SK-N-SH (cell line): ENCODE measurements at regions not wholly inside any gene's neighbourhood (a gene's known extent, or its start where the extent isn't known, plus 50 kb on each side); places are given as distances from the start of the nearest gene placed in this dataset.

Experiments
- CTCF ChIA-PET: fragments of 300-600, 350-600 bp; formaldehyde crosslinking; extraction: SDS; loops from one replicate; lab custom pipeline; 2021; lab: Yijun Ruan, JAX
- POLR2A ChIA-PET: fragments of 350-600 bp; sonication (Branson Sonifier 250); formaldehyde crosslinking; extraction: SDS; loops from one replicate; lab custom pipeline; 2020; ENCODE audit warnings: antibody characterized with exemption, inconsistent platforms; lab: Yijun Ruan, JAX
- DNase-seq: peaks from one replicate; pipeline ENCODE4 v3.0.0; 2012
- H2AFZ ChIP-seq: fragments of 200-600 bp; sonication (generic); 2 replicates; pipeline ENCODE4 v1.8.1; 2016; ENCODE audit warnings: antibody characterized with exemption, mild to moderate bottlenecking, low read depth
- H3F3A ChIP-seq: fragments of 200-600 bp; sonication (generic); replicated peaks from 2 replicates; pipeline ENCODE3; 2016; ENCODE audit warnings: antibody characterized with exemption, mild to moderate bottlenecking; ENCODE audit not compliant: insufficient read depth
- H3K27ac ChIP-seq, 2 experiments: fragments of 200-500 bp in 1 of 2; fragments of 200-600 bp in 1 of 2; sonication (Bioruptor generic) in 1 of 2; sonication (generic), shearing (Covaris generic) in 1 of 2; 2 replicates each; pipeline versions ENCODE4 v1.5.1 to v1.6.1; 2014 to 2016; ENCODE audit warnings: low read depth in 2 of 2, inconsistent platforms in 1 of 2, low read length in 1 of 2, mild to moderate bottlenecking in 1 of 2, mixed read lengths in 1 of 2
- H3K27me3 ChIP-seq: fragments of 200-600 bp; sonication (generic), shearing (Covaris generic); 2 replicates; pipeline ENCODE4 v1.6.1; 2016; ENCODE audit warnings: mixed run types; ENCODE audit not compliant: insufficient read depth
- H3K36me3 ChIP-seq, 2 experiments: fragments of 200-500 bp in 1 of 2; fragments of 200-600 bp in 1 of 2; sonication (Bioruptor generic) in 1 of 2; sonication (generic) in 1 of 2; replicated peaks in 1 of 2; 2 replicates each; pipeline versions ENCODE3 to v1.5.1; 2014 to 2016; ENCODE audit warnings: low read length in 1 of 2, mild to moderate bottlenecking in 1 of 2; ENCODE audit not compliant: insufficient read depth in 2 of 2, control insufficient read depth in 1 of 2
- H3K4me1 ChIP-seq, 2 experiments: fragments of 200-500 bp in 1 of 2; fragments of 200-600 bp in 1 of 2; sonication (Bioruptor generic) in 1 of 2; sonication (generic), shearing (Covaris generic) in 1 of 2; 2 replicates each; pipeline versions ENCODE4 v1.5.1 to v1.6.1; 2014 to 2016; ENCODE audit warnings: low read depth in 1 of 2, low read length in 1 of 2, mixed run types in 1 of 2; ENCODE audit not compliant: insufficient read depth in 2 of 2, control insufficient read depth in 1 of 2
- H3K4me2 ChIP-seq: fragments of 200-600 bp; sonication (generic), shearing (Covaris generic); 2 replicates; pipeline ENCODE4 v1.6.1; 2017; ENCODE audit warnings: mixed run types
- H3K4me3 ChIP-seq, 2 experiments: fragments of 200-500 bp in 1 of 2; fragments of 200-600 bp in 1 of 2; sonication (Bioruptor generic) in 1 of 2; sonication (generic), shearing (Covaris generic) in 1 of 2; 2 replicates each; pipeline versions ENCODE4 v1.5.1 to v1.8.1; 2014 to 2016; ENCODE audit warnings: low read depth in 2 of 2, inconsistent platforms in 1 of 2, low read length in 1 of 2, mild to moderate bottlenecking in 1 of 2, mixed read lengths in 1 of 2, moderate library complexity in 1 of 2
- H3K79me2 ChIP-seq: fragments of 200-600 bp; sonication (generic); 2 replicates; pipeline ENCODE4 v1.8.1; 2017; ENCODE audit warnings: mild to moderate bottlenecking; ENCODE audit not compliant: insufficient read depth
- H3K9ac ChIP-seq: fragments of 200-600 bp; sonication (generic); 2 replicates; pipeline ENCODE4 v1.6.1; 2017; ENCODE audit warnings: mixed run types
- H3K9me2 ChIP-seq: fragments of 200-600 bp; sonication (generic); 2 replicates; pipeline ENCODE4 v1.6.1; 2017; ENCODE audit warnings: mixed run types
- H3K9me3 ChIP-seq: fragments of 200-600 bp; sonication (generic); 2 replicates; pipeline ENCODE4 v1.6.1; 2017; ENCODE audit warnings: mixed run types, mild to moderate bottlenecking, moderate library complexity
- H4K20me1 ChIP-seq: fragments of 200-600 bp; sonication (generic); 2 replicates; pipeline ENCODE4 v1.6.1; 2017; ENCODE audit warnings: mild to moderate bottlenecking, mixed run types; ENCODE audit not compliant: insufficient read depth
- EP300 ChIP-seq, 2 experiments: IDR thresholded peaks; 2 replicates each; pipeline versions ENCODE4 v1.4.0 to v1.6.1; 2012; ENCODE audit warnings: borderline replicate concordance in 1 of 2, low read depth in 1 of 2, low read length in 1 of 2
- FOSL2 ChIP-seq: IDR thresholded peaks from 2 replicates; pipeline ENCODE4 v1.4.0; 2012; ENCODE audit warnings: low read depth, mild to moderate bottlenecking, moderate library complexity, borderline replicate concordance
- FOXJ3 ChIP-seq: sonication (generic); formaldehyde crosslinking; IDR thresholded peaks from 2 replicates; pipeline ENCODE4 v1.5.1; 2020; ENCODE audit warnings: mild to moderate bottlenecking, missing genetic modification reagents
- IRF3 ChIP-seq: fragments of 150-350 bp; IDR thresholded peaks from 2 replicates; pipeline ENCODE4 v1.6.1; 2016; ENCODE audit warnings: mild to moderate bottlenecking, low read depth, low read length
- MEF2A ChIP-seq: IDR thresholded peaks from 2 replicates; pipeline ENCODE4 v1.4.0; 2012; ENCODE audit warnings: low read depth, borderline replicate concordance
- NFIC ChIP-seq: IDR thresholded peaks from 2 replicates; pipeline ENCODE4 v1.4.0; 2012; ENCODE audit warnings: borderline replicate concordance
- RAD21 ChIP-seq: IDR thresholded peaks from 2 replicates; pipeline ENCODE4 v1.6.1; 2012; ENCODE audit warnings: mild to moderate bottlenecking, low read length
- RCOR1 ChIP-seq: fragments of 150-350 bp; IDR thresholded peaks from 2 replicates; pipeline ENCODE4 v1.6.1; 2017; ENCODE audit warnings: antibody characterized with exemption, low read length
- RFX5 ChIP-seq: IDR thresholded peaks from 2 replicates; pipeline ENCODE4 v1.6.1; 2012; ENCODE audit warnings: mild to moderate bottlenecking, improper control_type of control experiment, low read length
- YY1 ChIP-seq: IDR thresholded peaks from 2 replicates; pipeline ENCODE4 v1.4.0; 2012; ENCODE audit warnings: low read depth, mild to moderate bottlenecking
- ZBTB33 ChIP-seq: IDR thresholded peaks from 2 replicates; pipeline ENCODE4 v1.4.0; 2012; ENCODE audit warnings: low read depth, borderline replicate concordance
- WGBS: methylation state at CpG from one replicate; pipeline ENCODE4 v1.1.6; 2017; ENCODE audit warnings: low lambda C conversion rate; 5-methylcytosine and 5-hydroxymethylcytosine counted together

GRCh38 chr18:34385311-34385710 lies 160.6 kb upstream of the NOL4 start:
- H3K4me1 ChIP-seq, result no peaks in the 10 kb centered on the region
- no peak overlapping the region for H3K4me2 ChIP-seq
- no peaks in the 10 kb centered on the region for H3K36me3 ChIP-seq
- no peaks in the 10 kb centered on the region for H4K20me1 ChIP-seq
- CTCF ChIA-PET, result no interaction called here
- H3K27me3 ChIP-seq, result no peaks in the 10 kb centered on the region
- no peaks in the 10 kb centered on the region for H3K9me3 ChIP-seq
- DNase-seq, result no peak
- POLR2A ChIA-PET, result no interaction called here
- H3K9me2 ChIP-seq, result no peaks in the 10 kb centered on the region
- no peak overlapping the region for H3K27ac ChIP-seq
- TF ChIP-seq YY1 (no peak), RFX5 (no peak), NFIC (no peak), FOSL2 (no peak)
- H2AFZ ChIP-seq, result no peak overlapping the region
- H3K4me3 ChIP-seq, result no peak overlapping the region
- no peaks in the 10 kb centered on the region for H3F3A ChIP-seq
- H3K9ac ChIP-seq, result no peak overlapping the region
- no peaks in the 10 kb centered on the region for H3K79me2 ChIP-seq

- no peaks in the 10 kb centered on the region for H3K4me1 ChIP-seq
- no peak overlapping the region for H3K4me3 ChIP-seq
- no peaks in the 10 kb centered on the region for H3K79me2 ChIP-seq
- CTCF ChIA-PET, result interaction anchor here (1.3 kb wide), 1 partner anchor 10 kb away, joined by 3 read pairs; no protein-coding TSS in a partner anchor
- H3K9me3 ChIP-seq, result no peaks in the 10 kb centered on the region
- no peak overlapping the region for H3K9ac ChIP-seq
- no peaks in the 10 kb centered on the region for H3K36me3 ChIP-seq
- no peak for DNase-seq
- WGBS, result 51% methylated on average over 6 of the region's 6 CpGs
- no peak overlapping the region for H2AFZ ChIP-seq
- no peak overlapping the region for H3K27ac ChIP-seq
- no peaks in the 10 kb centered on the region for H3F3A ChIP-seq
- POLR2A ChIA-PET, result no interaction called here
- H4K20me1 ChIP-seq, result no peaks in the 10 kb centered on the region
- no peak for TF ChIP-seq EP300 (IDR thresholded peaks at IDR 0.05; ENCODE audit: borderline replicate concordance in 1 of 2, low read depth in 1 of 2, low read length in 1 of 2)
- no peak for TF ChIP-seq ZBTB33
- no peak for TF ChIP-seq MEF2A
- TF ChIP-seq YY1, result no peak
- TF ChIP-seq RFX5, result no peak
- no peak for TF ChIP-seq FOXJ3 (CRISPR knock-in tag)
- TF ChIP-seq RAD21, result no peak
- TF ChIP-seq IRF3, result no peak
- no peak for TF ChIP-seq RCOR1
- TF ChIP-seq FOSL2, result no peak
- TF ChIP-seq, all 33 proteins: peak for 0
- Histone ChIP-seq H3K27me3 (no peaks in the 10 kb centered on the region), H3K4me2 (no peak overlapping the region), H3K9me2 (peaks cover 3% of the 10 kb centered on the region; the same call in 1 of the 2 replicates)
Observed at GRCh38 chr18:34386803-34387202, 162.1 kb upstream of the NOL4 start.
